Sigmoid colon (tissue), 6 donors: ENCODE measurements at regions not wholly inside any gene's neighbourhood (a gene's known extent, or its start where the extent isn't known, plus 50 kb on each side); places are given as distances from the start of the nearest gene placed in this dataset.

ENCODE experiments used
- DNase-seq: peaks from one replicate; pipeline ENCODE4 v3.0.0-alpha.2; 2019
- H3K27ac ChIP-seq, 4 donors: fragments of 200-600 bp; sonication (generic); one replicate each; pipeline ENCODE4 v1.5.1; 2016 to 2019; ENCODE audit warnings: mild to moderate bottlenecking in 1 of 4
- H3K27me3 ChIP-seq, 3 donors: fragments of 200-600 bp; sonication (generic); one replicate each; pipeline ENCODE4 v1.5.1; 2019; ENCODE audit warnings: mild to moderate bottlenecking in 1 of 3
- H3K36me3 ChIP-seq, 4 donors: fragments of 200-600 bp; sonication (generic); one replicate each; pipeline ENCODE4 v1.5.1; 2016 to 2019
- H3K4me1 ChIP-seq, 4 donors: fragments of 200-600 bp; sonication (generic); one replicate each; pipeline ENCODE4 v1.5.1; 2017 to 2019
- H3K4me3 ChIP-seq, 4 donors: fragments of 200-600 bp; sonication (generic); one replicate each; pipeline ENCODE4 v1.5.1; 2017 to 2019; ENCODE audit warnings: mild to moderate bottlenecking in 2 of 4, moderate library complexity in 1 of 4
- H3K9me3 ChIP-seq, 4 donors: fragments of 200-600 bp in 3 of 4; sonication (generic) in 3 of 4; one replicate each; pipeline versions ENCODE4 v1.5.1 to v1.6.1; 2013 to 2019
- CTCF ChIP-seq, 4 experiments: fragments of 450-650 bp in 3 of 4; fragments of 200-600 bp in 1 of 4; IDR thresholded peaks; one replicate each; pipeline ENCODE4 v1.5.1; 2016 to 2019; ENCODE audit warnings: antibody characterized with exemption in 4 of 4, mild to moderate bottlenecking in 3 of 4, moderate library complexity in 2 of 4
- EP300 ChIP-seq, 4 donors: sonication (generic); formaldehyde crosslinking; IDR thresholded peaks; one replicate each; pipeline ENCODE4 v1.6.1; 2017; ENCODE audit warnings: antibody characterized with exemption in 4 of 4
- POLR2A ChIP-seq, 2 donors: fragments of 450-650 bp; IDR thresholded peaks; one replicate each; pipeline ENCODE4 v1.6.1; 2016; ENCODE audit warnings: antibody characterized with exemption in 2 of 2, mild to moderate bottlenecking in 2 of 2, moderate library complexity in 2 of 2
- POLR2AphosphoS5 ChIP-seq, 4 donors: sonication (generic); formaldehyde crosslinking; IDR thresholded peaks; one replicate each; pipeline ENCODE4 v1.6.1; 2017; ENCODE audit warnings: antibody characterized with exemption in 4 of 4
- WGBS, 2 donors: extraction: QIAGEN DNeasy Blood & Tissue Kit; methylation state at CpG; one replicate each; pipeline ENCODE4 v1.1.7; 2013; 5-methylcytosine and 5-hydroxymethylcytosine counted together
- intact Hi-C: fragments of 100-400 bp; cut with DNase I; formaldehyde crosslinking; loops from one replicate; pipeline ENCODE4 v1.15.1; 2023
- donor health status: healthy with polysubstance abuse.
- donor health status: healthy.

DNA sequence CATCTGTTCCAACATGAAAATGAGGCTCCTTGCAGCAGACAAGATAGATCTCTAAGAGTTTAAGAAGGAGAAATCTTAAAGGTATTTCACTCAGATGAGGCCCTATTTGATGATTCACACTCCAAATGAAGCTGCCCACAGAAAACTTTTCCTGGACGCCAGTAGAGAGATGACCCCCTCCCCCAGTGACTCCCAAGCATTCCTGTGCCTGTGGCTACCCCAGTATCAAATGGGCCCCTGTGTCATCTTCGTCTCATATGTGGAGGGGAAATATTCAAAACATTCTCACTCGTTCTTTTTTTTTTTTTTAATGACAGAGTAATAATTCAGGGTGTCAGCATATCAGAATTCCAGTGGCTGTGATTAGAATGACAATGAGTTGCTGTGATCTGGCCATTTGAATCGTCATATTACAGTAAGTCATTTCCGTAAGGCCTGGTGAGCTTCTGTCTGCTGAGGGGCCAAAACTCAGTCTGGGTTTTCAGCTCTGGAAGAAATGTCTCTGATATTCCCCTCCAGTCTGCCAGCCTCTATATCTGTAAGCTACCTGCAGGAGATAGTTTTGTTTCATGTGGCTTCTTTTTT is 194.7 kb downstream of the URI1 start:
- Histone ChIP-seq H3K9me3 (no peaks in the 10 kb centered on the region), H3K4me1 (no peaks in the 10 kb centered on the region), H3K36me3 (no peaks in the 10 kb centered on the region), H3K4me3 (no peak overlapping the region), H3K27me3 (no peaks in the 10 kb centered on the region), H3K27ac (no peak overlapping the region)
- TF ChIP-seq POLR2A (IDR thresholded peaks at IDR 0.05), result no peak
- no peak for TF ChIP-seq POLR2AphosphoS5 (IDR thresholded peaks at IDR 0.05)
- no peak for TF ChIP-seq CTCF (IDR thresholded peaks at IDR 0.05)
- no peak for DNase-seq
- intact Hi-C loops, result no loop called here
- WGBS, 2 donors, result 81 to 82% methylated on average over 5 of the region's 5 CpGs

DNA sequence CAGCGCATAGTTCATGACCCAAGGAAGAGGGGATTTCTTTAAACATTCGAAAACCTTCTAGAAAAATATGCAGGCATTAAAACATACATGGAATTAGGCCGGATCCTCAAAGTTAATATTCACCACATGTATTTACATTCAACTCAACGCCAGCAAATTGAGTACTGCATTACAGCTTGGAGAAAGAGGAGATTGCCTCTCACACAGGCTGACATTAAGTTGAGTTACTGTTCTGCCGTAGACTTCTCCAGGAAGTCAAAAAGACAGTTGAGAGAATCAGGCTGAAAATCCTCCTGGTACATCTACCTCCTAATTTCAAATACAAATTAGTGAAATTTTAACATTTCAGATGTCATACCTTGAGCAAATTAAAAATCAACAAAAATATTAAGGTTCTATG is 195.7 kb downstream of the URI1 start:
- Histone ChIP-seq H3K27me3 (no peaks in the 10 kb centered on the region), H3K27ac (no peak overlapping the region), H3K4me3 (no peak overlapping the region), H3K36me3 (no peaks in the 10 kb centered on the region), H3K9me3 (no peaks in the 10 kb centered on the region), H3K4me1 (no peaks in the 10 kb centered on the region)
- WGBS, 2 donors, result 73 to 75% methylated on average over 5 of the region's 5 CpGs
- intact Hi-C loops, result no loop called here
- DNase-seq, result no peak
- TF ChIP-seq POLR2AphosphoS5 (IDR thresholded peaks at IDR 0.05) (no peak), CTCF (IDR thresholded peaks at IDR 0.05) (no peak), POLR2A (IDR thresholded peaks at IDR 0.05) (no peak), EP300 (IDR thresholded peaks at IDR 0.05) (no peak)

DNA sequence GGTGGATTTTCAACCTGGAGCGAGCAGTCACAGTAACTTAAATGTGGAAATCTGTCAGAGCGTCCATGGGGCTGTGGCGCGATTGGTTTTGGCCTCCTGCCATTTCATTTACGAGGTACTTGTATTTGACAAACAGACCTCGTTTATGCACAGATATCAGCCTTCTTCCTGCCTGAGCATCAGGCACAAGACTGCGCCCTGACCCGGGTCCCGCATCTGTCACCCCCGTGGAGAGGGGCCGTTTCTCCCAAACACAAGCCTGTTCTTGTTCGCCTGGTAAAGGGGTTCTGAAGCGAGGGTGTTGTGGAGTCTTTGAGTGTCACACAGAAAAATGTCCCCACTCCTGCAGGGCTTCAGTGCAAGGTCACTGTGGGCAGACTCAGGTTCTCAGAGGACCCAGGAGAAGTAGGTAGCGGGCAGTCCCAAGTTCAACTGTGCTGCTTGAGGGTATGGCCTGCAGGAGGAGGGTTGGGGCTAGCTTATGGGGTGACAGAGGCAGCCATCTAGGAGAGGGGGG is 202.3 kb downstream of the URI1 start:
- 20 to 59% methylated on average over 14 of the region's 14 CpGs for WGBS, 2 donors
- H3K36me3 ChIP-seq, result no peaks in the 10 kb centered on the region
- intact Hi-C loops, result no loop called here

DNA sequence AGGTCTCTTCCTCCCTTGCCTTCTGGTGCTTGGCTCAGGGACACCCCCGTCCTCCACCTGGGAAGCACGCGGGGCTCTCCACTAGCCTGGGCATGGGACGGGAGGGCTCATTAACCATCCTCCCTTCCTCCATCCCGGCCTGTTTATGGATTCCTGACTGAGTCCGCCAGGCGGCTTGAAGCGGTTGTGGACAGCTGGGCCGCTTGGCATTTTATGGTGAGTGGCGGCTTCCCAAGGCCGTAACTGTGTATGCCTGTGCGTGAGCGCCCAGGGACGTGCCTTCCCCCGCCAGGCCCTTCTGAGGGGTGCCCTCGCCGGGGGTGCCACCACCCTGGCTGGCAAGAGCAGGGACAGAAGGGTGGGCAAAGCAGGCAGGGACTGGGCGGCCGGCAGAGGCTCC is 202.8 kb downstream of the URI1 start:
- Histone ChIP-seq H3K27me3 (peaks cover 0 to 9% (median 0%) of the 10 kb centered on the region in 3 donors), H3K36me3 (no peaks in the 10 kb centered on the region), H3K9me3 (no peaks in the 10 kb centered on the region), H3K4me1 (no peaks in the 10 kb centered on the region), H3K4me3 (no peak overlapping the region), H3K27ac (no peak overlapping the region)
- intact Hi-C loops, result no loop called here
- DNase-seq, result no peak
- WGBS, 2 donors, result 26 to 77% methylated on average over 19 of the region's 19 CpGs
- TF ChIP-seq POLR2AphosphoS5 (IDR thresholded peaks at IDR 0.05) (no peak), POLR2A (IDR thresholded peaks at IDR 0.05) (no peak), EP300 (IDR thresholded peaks at IDR 0.05) (no peak), CTCF (IDR thresholded peaks at IDR 0.05) (no peak)

More for the DNA sequence above, 202.3 kb downstream of the URI1 start:
- Histone ChIP-seq H3K27ac (no peak overlapping the region), H3K4me1 (no peaks in the 10 kb centered on the region), H3K4me3 (no peak overlapping the region), H3K9me3 (no peaks in the 10 kb centered on the region), H3K27me3 (peaks cover 0 to 9% (median 0%) of the 10 kb centered on the region in 3 donors)
- no peak for TF ChIP-seq POLR2A (IDR thresholded peaks at IDR 0.05)
- TF ChIP-seq CTCF (IDR thresholded peaks at IDR 0.05), result no peak
- TF ChIP-seq POLR2AphosphoS5 (IDR thresholded peaks at IDR 0.05), result no peak
- no peak for DNase-seq

- Histone ChIP-seq H3K36me3 (no peaks in the 10 kb centered on the region), H3K9me3 (no peaks in the 10 kb centered on the region), H3K27ac (no peak overlapping the region), H3K27me3 (peaks cover 0 to 9% (median 0%) of the 10 kb centered on the region in 3 donors), H3K4me1 (no peaks in the 10 kb centered on the region), H3K4me3 (no peak overlapping the region)
- WGBS, 2 donors, result 68 to 89% methylated on average over 8 of the region's 8 CpGs
- DNase-seq, result no peak
- no peak for TF ChIP-seq CTCF (IDR thresholded peaks at IDR 0.05)
- TF ChIP-seq POLR2A (IDR thresholded peaks at IDR 0.05), result no peak
- TF ChIP-seq EP300 (IDR thresholded peaks at IDR 0.05), result no peak
- TF ChIP-seq POLR2AphosphoS5 (IDR thresholded peaks at IDR 0.05), result no peak
- intact Hi-C loops, result no loop called here
These were observed 203.4 kb downstream of the URI1 start for GRCh38 chr19:30145467-30145866.
